NCI-H226 (cell line): ENCODE measurements at regions not wholly inside any gene's neighbourhood (a gene's known extent, or its start where the extent isn't known, plus 50 kb on each side); places are given as distances from the start of the nearest gene placed in this dataset.
"Not testable (repeated sequence)": the region's sequence is repeated elsewhere in the genome, so short reads cannot be mapped to it uniquely, and the experiment has no call there.

Experiments
- DNase-seq: peaks from one replicate; pipeline ENCODE4 v3.0.0-alpha.2; 2015

DNA sequence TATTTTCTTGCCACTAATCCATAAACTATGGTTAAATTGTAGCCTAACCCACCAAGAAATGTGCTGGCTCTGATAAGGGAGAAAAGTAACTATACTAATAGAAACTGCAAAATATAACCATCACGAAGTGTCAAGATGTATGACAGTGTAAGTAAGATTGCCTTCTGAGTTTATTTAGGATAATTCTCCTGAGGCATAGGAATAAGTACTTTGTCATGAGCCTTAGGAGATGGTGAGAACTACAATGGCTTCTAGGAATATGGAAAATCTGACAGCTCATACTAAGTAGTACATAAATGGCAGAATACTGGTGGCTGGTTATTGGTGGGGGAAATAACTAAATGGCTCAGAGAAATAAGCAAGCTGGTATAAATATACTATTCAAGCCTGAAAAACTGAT, 543.9 kb downstream of the PRR16 start:
- DNase-seq = no peak

GRCh38 chr5:121009058-121009457, 545.0 kb downstream of the PRR16 start:
- DNase-seq = no peak

GRCh38 chr5:121018004-121018403, 553.9 kb downstream of the PRR16 start:
- no peak for DNase-seq

- DNase-seq = no peak
Measured at GRCh38 chr5:121019106-121019505, 555.0 kb downstream of the PRR16 start.

GRCh38 chr5:121019734-121020133, 555.6 kb downstream of the PRR16 start:
- no peak for DNase-seq

DNA sequence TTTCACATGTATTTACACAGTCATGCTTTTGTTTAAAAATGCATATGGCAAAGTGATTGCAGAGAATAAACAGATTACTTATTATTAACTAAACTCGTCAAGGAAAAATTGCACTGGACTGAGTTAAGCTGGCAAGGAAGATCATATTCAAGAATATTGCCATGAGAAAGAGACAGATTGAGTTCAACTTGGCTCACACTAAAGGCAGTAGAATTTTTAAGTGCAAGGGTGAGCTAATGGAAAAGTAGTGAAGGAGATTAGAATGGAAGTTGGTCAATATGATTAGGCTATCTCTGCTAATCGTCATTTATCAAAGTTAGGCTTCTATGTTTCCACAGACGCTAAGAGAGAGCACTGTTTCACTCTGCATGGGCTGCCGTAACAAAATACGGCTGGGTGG, 557.6 kb downstream of the PRR16 start:
- no peak for DNase-seq

DNA sequence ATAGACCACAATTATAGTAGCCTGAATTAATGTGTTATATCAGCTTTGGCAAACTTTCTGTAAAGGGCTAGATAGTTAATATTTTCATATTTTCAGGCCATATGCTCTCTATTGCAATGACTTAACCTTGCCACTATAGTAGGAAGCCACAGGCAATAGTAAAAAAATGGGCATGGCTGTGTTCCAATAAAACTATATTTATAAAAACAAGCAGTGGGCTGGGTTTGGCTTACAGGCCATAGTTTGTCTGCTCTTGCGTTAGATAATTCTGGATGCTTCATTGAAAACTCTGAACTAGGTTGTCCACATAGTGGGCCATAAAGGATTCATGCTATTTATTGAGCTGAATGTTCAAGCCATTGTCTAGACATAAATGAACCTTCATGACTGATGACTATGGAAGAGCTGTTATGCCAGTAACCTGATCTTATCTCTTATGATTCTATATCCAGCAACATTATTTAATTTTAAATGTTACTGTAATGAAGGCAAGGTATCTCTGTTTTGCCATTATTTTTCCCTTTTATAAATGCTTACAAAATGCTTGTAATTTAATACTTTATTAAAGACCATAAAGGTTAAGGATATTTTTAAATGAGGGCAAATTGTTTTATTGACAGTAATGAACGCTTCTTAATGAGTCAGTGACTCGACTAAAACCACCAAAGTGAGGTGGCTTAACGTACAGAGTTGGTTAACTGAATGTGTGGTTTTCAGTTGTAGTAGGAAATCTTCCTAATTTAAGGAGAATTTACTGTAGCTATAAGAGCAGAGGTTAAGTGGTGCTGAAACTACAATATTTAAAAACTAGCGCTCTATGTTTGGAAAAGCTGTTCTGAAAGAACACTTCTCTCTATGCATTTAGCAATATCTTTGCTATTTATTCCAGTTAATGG, 560.6 kb downstream of the PRR16 start:
- no peak for DNase-seq

- no peak for DNase-seq
Measured at GRCh38 chr5:121025671-121026070, 561.6 kb downstream of the PRR16 start.

DNA sequence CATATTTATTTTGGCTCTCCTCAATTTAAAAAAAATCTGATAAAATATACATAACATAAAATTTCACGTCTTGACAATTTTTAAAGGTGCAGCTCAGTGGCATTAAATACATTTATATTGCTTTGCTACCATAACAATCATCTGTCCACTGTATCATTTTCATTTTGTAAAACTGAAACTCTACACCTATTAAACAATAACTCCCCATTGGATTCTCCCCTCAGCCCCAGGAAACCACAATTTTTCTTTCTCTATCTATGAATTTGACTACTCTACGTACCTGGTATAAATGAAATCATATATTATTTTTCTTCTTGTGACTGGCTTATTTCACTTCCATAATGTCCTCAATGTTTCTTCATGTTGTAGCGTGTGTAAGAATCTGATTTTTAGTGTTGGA, 563.5 kb downstream of the PRR16 start:
- DNase-seq = no peak

DNA sequence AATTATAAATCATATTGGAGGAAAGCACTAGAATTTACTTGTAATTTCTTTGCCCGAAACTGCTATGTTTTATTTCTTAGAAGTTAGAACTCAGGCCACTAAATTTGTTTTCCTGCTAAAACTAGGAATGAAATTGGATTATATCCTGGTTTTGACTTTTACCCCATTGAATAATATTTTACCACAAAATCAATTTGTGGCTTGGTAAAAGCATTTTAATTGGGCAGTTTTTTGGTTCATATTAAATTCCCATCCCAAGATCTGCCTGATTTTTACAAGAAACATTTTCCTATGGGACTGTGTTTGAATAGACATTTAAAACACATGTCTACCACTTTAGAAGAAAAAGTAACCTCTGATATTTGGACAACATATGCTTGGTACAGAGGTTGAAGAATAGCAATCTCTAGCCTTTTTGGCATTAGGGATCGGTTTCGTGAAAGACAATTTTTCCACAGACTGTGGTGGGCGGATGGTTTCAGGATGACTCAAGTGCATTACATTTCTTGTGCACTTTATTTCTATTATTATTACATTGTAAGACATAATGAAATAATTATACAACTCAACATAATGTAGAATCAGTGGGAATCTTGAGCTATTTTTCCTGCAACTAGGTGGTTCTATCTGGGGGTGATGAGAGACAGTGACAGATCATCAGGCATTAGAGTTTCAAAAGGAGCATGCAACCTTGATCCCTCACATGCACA, 565.6 kb downstream of the PRR16 start:
- DNase-seq = no peak

GRCh38 chr5:121031491-121031890, 567.4 kb downstream of the PRR16 start:
- DNase-seq = no peak

GRCh38 chr5:121033334-121033733, 569.2 kb downstream of the PRR16 start:
- no peak for DNase-seq

DNA sequence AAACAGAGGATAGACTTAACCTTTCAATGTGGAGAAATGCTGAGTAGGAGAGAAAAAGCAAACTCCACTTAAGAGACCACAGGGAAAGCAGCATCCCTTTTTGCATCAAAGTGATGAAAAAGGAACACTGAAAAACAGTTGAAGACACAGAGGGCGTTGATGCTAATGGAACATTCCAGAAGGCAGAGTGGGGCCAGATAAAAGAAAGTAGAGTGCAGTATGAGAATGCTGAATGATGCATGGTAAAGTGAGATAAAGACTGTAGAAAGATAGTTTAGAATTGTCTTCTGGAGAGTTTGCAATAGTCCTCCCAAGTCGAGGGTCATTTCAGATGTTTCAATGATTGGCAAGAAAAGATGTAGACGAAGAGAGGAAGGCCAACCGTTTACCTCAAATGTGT, 574.3 kb downstream of the PRR16 start:
- DNase-seq = no peak

- no peak for DNase-seq
Measured at GRCh38 chr5:121049971-121050370, 585.9 kb downstream of the PRR16 start.

DNA sequence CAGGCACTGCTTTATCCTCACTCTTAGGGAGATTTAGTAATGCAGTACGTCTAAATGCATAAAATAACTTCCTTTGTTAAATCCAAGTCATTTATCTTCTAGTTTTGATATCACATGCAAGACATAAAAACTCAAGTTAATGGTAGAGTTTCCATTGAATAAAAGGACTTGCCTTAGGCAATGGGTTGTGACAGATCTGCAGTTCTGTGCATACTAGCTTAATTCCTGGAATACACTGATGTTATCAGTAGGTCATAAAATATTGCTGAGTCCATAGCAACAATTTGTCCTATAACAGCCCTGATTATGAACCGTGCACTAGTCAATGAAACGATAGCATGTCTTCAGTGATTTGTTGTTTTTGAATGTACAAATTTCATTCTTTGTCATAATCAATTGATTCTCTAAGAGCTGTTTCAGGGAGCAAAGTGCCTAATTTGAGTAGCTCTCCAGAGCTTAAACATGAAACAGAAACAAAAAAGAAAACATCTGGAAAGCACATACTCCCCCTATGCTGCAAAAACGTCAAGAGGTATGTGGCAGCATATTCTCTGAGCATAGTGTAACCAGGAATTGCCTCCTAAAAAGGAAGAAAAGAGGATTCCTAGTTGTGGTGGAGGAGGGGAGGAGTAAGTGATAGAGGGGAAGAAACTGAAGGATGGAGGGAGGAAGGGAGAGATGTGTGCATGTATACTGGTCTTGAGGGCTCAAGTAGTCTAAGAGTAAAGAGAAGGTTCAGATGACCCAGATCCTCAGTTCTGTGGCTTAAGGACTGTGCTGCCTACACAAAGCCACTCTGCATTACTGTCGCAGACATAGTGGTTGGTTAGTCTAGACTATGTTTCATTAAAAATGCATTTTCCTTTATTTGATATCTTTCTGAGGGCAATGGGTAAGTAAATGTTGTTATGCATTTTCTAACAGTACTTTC, 589.2 kb downstream of the PRR16 start:
- no peak for DNase-seq

DNA sequence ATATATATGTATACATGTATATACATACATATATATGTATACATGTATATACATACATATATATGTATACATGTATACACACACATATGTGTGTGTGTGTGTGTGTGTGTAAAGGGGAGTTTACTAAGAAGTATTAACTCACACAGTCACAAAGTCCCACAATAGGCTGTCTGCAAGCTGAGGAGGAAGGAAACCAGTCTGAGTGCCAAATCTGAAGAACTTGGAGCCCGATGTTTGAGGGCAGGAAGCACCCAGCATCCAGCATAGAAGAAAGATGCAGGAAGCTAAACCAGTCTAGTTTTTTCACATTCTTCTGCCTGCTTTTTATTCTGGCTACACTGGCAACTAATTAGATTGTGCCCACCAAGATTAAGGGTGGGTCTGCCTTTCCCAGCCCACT, 591.5 kb downstream of the PRR16 start:
- no peak for DNase-seq

DNA sequence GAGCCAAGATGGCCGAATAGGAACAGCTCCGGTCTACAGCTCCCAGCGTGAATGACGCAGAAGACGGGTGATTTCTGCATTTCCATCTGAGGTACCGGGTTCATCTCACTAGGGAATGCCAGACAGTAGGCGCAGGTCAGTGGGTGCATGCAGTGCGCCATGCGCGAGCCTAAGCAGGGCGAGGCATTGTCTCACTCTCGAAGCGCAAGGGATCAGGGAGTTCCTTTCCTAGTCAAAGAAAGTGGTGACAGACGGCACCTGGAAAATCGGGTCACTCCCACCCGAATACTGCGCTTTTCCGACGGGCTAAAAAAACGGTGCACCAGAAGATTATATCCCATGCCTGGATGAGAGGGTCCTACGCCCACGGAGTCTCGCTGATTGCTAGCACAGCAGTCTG, 600.1 kb downstream of the PRR16 start:
- not testable (repeated sequence) for DNase-seq

GRCh38 chr5:121086671-121087070, 622.6 kb downstream of the PRR16 start:
- DNase-seq = no peak

DNA sequence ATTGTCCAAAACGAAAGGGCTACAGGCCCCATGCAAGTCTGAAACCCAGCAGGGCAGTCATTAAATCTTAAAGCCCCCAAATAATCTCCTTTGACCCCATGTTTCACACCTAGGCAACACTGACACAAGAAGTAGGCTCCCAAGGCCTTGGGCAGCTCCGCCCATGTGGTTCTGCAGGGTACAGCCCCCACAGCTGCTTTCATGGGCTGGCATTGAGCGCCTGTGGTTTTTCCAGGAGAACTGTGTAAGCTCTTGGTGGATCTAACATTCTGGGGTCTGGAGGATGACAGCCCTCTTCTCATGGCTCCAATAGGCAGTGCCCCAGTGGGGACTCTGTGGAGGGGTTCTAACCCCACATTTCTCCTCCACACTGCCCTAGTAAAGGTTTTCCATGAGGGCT, 623.5 kb downstream of the PRR16 start:
- no peak for DNase-seq

DNA sequence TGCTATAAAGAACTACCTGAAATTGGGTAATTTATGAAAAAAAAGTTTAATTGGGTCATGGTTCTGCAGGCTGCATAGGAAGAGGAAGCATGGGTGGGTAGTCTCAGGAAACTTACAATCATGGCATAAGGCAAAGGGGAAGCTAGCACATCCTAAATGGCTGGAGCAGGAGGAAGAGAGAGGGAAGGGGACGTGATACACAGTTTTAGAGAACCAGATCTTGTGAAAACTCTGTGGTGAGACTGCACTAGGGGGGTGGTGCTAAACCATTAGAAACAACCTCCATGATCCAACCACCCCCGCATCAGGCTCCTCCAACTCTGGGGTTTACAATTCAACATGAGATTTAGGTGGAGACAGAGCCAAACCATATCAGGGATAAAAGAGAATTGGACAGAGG, 624.2 kb downstream of the PRR16 start:
- DNase-seq = no peak

GRCh38 chr5:121090822-121091221, 626.7 kb downstream of the PRR16 start:
- DNase-seq = no peak

GRCh38 chr5:121100931-121101330, 636.8 kb downstream of the PRR16 start:
- no peak for DNase-seq

DNA sequence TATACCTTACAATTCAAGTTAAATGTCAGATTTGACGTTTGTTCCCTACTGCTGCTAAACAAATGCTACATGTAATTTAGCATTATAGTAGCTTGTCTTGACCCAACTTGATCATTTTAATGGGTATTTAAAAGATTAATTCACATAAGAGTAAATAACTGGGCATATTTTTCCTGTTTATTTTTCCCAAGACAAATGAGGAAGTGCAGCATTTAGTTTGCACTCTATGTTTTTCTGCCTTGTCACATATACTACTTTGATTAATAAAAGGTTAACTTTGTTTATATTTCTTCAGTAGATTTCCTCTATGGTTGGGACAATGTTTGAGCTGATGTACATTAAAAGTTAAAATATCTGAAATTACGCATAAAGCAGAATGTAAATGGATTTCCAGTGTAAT, 641.8 kb downstream of the PRR16 start:
- DNase-seq = no peak
